Stomach (tissue), 4 donors: ENCODE measurements at regions not wholly inside any gene's neighbourhood (a gene's known extent, or its start where the extent isn't known, plus 50 kb on each side); places are given as distances from the start of the nearest gene placed in this dataset.

Experiments used
- CTCF ChIP-seq, 7 experiments: fragments of 450-650 bp in 4 of 7; fragments of 200-600 bp in 3 of 7; sonication (generic) in 3 of 7; IDR thresholded peaks; one replicate each; pipeline ENCODE4 v1.5.1; 2016 to 2019; ENCODE audit warnings: antibody characterized with exemption in 7 of 7, control low read depth in 2 of 7, mild to moderate bottlenecking in 1 of 7
- EP300 ChIP-seq: sonication (generic); formaldehyde crosslinking; IDR thresholded peaks from one replicate; pipeline ENCODE4 v1.6.1; 2017; ENCODE audit warnings: antibody characterized with exemption
- POLR2AphosphoS5 ChIP-seq, 3 donors: sonication (generic); formaldehyde crosslinking; IDR thresholded peaks; one replicate each; pipeline ENCODE4 v1.6.1; 2016; ENCODE audit warnings: antibody characterized with exemption in 3 of 3

GRCh38 chr19:31598730-31599238 is 249.5 kb upstream of the TSHZ3 start:
- TF ChIP-seq POLR2AphosphoS5 (IDR thresholded peaks at IDR 0.05) (no peak), CTCF (IDR thresholded peaks at IDR 0.05) (no peak), EP300 (no peak)
